GM19025 (cell line): ENCODE measurements at regions not wholly inside any gene's neighbourhood (a gene's known extent, or its start where the extent isn't known, plus 50 kb on each side); places are given as distances from the start of the nearest gene placed in this dataset.
"Not testable (repeated sequence)": the region's sequence is repeated elsewhere in the genome, so short reads cannot be mapped to it uniquely, and the experiment has no call there.

Experiments used
- ATAC-seq: cut with Tn5 transposase; IDR thresholded peaks from one replicate; pipeline ENCODE4 v1.9.1; 2021; ENCODE audit warnings: mild to moderate bottlenecking, low read depth, moderate library complexity; ENCODE audit not compliant: unreplicated experiment

DNA sequence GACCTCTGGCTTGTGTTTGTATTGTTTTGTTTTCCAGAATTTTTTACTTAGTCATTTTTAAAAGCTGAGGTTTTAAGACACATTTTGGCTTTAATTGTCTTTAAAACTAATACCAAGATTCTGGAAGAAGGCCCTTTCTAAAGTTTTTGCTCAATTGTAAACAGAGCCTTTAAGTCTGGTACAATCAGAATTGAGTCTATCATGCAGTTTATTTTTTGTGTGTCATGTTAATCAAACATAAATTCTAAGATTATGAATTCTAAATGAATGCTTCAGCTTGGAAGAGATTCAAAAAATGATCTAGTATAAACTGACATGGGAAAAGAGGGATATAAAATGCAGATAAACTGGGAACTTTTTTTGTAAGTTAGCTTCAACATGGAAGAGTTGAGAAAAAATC, 882.7 kb downstream of the TLE1 start:
- no peak for ATAC-seq

DNA sequence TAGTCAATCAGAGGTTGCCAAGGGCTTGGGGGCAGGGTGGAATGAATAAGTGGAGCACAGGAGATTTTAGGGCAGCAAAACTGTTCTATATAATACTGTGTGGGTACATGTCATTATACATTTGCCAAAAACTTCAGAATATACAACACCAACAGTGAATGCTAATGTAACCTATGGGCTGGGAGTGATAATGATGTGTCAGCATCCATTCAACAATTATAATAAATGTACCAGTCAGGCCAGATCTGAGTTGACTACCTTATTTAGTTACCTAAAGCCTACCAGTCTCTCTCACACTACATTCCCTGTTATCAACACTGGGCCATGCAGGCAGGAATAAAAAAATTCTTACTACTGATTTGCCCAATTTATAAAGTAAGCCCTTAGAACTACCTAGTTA, 884.5 kb downstream of the TLE1 start:
- no peak for ATAC-seq

DNA sequence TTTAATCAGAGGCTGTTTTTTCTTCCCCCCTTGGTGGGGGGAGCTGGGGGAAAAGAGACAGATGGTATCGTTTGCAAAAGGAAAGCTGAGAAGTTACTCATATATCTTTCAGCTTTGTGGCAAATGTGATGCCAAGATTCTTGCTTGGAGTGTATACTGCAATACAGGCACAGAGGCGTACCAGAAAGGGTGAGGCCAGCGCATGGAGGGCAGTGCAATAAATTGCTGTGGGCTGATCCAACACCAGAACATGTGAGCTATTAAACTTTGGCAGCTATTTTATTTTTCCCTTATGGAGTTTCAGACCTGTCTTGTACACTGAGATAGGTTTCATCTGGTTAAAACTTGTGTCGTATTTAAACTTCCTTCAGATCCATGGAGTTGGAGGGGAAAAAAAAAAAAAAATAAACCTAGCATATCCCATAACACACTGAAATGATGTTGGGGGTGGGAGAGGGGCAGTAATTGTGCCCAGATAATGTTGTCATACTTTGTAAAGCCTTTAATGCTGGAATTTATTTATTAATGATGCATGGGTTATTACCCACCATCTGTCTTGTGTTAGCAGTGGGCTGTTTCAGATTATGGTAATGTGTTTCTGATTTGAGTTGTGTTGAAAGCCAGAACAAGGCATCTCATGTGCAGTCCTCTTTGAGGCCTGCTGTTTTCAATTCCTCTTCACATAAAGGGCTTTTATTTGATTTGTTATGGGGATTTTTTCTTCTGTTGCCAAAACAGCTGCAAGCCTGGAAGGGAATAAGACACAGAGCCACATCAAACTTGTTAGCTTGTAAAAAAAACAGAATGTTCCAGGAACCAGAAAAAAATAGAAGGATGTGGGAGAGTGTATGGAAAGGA, 891.3 kb downstream of the TLE1 start:
- ATAC-seq: no peak

DNA sequence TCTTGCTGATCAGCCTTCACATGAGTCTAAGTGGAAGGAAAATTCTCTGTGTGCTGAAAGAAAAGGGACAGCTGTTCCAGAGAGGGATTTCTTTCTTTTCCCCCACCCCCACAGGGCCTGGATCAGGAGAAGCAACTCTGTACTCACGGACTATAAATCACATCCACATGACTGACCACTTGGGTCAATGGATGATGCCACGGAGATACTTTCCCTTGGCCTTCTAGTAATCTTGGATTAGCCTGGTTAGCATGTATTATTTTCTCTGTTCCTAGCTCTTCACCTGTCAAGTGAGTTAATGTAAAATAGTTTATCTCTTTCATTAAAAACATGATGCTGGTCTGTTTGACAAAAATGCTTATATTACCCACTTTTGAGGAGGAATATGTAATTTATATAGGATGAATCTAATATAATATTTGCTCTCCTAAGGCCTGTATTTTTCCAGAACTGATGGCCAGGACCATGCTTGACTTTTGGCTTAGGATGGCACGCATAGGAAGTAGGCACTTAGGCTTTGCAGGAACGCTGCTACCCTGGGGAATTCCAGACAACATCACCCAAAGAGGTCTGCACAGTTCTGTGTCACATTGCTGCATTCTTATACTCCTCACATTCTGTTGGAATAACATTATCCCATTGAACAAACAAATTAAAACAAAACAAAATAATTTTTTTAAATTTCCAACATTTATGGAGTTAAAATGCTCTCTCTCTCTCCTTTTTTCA, 892.1 kb downstream of the TLE1 start:
- ATAC-seq: no peak

DNA sequence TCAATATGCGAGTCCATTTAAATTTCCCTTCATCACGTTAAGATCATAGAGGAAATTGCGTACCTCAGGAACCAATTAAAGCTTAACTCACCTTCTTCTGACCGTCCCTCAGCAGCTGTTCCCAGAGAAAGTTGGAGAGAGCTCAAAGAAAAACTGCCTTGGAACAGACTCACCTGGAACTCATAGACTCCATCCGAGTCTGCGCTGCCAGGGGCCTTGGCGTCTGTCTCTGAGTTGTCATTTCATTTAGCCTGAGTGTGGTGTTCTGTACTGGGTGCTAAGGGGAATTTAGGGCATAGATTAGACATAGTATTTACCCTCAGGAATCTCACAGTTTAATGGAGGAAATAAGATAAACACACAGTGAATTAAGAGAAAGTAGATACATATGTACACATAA, 892.7 kb downstream of the TLE1 start:
- no peak for ATAC-seq

DNA sequence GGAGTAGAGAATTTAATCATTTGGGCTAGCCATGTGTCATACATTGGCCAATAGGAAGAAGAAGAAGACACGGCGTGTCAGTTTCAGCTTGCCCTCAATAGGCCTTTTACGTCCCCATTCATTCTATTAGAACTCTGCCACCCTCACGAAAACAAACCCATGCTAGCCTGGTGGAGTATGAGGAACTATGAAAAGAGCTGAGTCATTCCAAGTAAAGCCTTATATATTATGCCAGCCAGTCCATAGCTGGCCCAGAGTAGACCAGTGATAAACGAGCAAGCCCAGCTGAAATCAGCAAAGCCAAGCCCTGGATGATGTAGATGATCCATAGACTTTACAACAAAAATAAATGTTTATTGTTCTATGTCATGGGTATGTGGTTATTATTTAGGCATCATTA, 895.1 kb downstream of the TLE1 start:
- no peak for ATAC-seq

DNA sequence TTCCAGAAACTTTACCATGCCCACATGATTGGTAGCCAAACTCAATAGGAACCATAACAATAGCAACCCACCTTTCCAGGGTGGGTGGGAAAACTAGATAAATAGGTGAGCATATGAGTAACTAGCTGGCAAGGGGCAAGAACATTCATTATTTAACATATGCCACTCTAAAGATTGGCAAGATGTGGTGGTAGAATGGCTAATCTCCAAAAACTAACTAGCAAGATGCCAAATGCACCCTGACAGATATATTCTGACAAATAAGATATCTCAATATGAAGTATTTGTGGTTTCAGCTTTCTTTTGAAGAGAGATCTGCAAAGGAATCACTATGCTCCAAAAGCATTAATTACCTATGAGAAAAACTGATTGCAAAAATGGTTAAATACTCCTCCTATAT, 895.6 kb downstream of the TLE1 start:
- no peak for ATAC-seq

DNA sequence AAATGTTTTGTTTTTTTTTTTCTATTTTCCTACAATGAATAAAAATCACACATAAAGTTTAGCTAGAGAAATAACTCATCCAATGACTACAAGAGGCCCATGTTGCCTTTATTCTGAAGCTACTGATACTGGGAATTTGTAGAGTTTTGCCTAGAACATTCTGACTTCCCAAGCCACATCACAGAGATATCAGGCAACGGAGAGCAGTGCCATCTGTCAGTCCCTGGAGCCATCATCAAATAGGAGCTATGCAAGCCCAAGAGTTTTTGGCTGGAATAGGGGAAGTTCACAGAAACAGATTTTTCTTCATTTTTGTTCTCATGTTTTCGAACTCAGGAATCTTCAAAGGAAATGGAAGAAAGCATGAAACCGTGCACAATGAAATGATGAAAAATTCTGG, 896.6 kb downstream of the TLE1 start:
- ATAC-seq: no peak

DNA sequence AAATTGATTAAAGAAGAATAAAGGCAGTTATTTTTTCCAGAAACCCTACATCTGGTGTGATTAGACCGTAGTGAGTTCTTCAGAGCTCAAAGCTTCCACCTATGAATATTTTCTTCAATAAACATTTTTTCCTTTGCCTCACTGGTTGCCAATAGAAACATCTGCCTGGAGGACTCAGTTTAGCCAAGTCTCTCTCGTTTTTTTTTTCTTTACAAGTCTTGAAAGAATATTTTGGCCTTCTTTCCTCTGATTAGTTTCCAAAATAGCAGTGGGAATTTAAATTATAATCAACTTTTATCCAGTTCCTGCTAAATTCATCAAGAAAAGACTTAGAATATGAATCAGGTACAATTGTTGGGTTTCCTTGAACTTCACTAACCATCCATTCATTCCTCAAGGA, 897.5 kb downstream of the TLE1 start:
- no peak for ATAC-seq

DNA sequence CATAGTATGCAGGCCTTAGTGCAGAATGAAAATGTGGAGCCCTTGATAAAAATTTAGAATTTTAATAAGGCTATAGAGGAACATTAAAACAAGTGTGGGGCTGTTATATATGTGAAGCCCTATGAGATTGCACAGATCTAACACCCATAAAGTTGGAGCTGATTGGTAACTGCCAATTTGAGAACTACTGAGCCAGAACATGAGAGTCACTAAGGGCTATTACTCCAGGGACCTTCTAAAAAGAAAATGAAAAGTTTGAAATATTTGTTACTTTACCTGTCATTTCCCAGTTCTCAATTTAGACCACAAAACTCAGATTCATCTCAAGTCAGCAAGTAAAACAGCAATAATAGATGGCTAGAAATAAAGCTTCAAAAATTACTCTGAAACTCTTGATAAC, 898.6 kb downstream of the TLE1 start:
- no peak for ATAC-seq

DNA sequence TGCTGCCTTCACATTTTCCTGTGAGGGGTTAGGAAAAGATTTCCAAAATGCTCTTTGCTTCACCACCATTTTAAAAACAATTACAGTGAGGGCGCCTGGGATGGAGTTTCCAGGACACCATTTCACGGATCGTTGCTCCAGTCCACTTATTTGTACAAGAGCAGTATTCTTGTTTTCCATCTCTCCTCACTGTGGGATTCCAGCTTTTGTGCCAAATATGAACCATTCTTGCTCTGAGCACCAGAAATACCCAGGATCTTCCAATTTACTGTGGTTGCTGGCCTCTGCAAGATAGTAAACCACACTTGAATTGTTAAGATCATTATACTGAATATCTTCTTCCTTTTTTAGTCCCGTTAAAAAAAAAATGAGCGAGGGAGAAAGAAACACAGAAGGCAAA, 899.5 kb downstream of the TLE1 start:
- no peak for ATAC-seq

DNA sequence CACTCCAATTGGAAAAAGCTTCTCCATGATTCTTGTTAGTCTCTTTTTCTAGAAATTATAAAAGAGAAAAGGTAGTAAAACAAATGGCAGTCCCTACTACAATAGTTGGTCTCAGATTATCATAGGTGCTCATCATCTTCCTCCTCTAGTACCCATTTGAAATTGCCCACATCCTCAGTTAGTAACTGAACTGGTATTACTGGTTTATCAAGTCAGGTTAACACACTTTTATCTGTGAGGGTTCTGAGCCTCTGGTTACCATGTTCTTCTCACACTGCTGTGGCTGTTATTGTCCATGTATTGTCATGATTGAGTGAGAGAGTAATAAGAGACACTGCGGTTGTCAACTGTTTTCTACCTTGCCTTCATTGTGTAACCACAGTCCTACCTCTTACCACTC, 901.7 kb downstream of the TLE1 start:
- no peak for ATAC-seq

DNA sequence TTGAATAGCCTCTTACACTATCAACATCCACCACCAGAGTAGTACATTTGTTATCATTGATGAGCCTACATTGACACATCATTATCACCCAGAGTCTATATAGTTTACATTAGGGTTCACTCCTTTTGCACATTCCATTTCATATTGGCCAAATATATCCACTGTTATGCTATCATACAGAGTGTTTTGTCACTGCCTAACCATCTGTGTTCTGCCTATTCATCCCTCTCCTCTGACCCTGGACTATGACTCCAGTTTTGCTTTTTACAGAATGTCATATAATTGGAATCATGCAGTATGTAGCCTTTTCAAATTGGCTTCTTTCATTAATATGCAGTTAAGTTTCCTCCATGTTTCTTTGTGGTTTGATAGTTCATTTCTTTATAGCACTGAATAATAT, 904.7 kb downstream of the TLE1 start:
- ATAC-seq: no peak

DNA sequence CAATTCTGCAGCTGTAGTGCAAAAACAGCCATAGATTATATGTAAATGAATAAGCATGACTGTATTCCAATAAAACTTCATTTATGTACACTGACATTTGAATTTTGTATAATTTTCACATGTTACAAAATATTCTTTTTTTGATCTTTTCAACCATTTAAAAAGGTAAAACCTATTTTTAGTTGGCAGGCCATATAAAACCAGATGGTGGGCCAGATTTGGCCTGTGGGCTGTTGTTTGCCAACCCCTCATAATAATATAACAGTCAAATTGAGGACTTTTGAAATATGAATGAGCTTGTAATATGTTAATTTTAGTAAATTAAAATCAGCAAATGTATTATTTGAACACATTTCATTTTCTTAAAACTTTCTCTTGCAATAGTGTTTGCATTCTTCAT, 913.4 kb downstream of the TLE1 start:
- ATAC-seq: no peak

DNA sequence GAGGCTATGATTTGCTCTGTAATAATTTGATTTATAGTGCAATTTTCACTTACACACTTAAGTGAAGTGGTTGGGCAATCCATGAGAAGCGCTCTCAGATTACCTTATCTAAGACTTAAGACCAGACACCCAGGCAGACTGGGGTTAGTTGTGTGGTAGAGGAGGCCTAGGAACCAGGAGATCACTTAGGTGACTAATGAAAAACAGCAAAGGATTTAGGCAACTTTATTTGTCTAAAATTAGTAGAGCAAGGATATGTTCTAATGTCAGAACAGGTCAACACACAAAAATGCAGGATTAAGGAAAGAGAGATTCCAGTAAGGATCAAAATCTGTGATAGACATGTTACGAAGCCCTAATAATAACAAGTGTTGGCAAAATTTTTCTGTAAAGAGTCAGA, 913.8 kb downstream of the TLE1 start:
- ATAC-seq: no peak

DNA sequence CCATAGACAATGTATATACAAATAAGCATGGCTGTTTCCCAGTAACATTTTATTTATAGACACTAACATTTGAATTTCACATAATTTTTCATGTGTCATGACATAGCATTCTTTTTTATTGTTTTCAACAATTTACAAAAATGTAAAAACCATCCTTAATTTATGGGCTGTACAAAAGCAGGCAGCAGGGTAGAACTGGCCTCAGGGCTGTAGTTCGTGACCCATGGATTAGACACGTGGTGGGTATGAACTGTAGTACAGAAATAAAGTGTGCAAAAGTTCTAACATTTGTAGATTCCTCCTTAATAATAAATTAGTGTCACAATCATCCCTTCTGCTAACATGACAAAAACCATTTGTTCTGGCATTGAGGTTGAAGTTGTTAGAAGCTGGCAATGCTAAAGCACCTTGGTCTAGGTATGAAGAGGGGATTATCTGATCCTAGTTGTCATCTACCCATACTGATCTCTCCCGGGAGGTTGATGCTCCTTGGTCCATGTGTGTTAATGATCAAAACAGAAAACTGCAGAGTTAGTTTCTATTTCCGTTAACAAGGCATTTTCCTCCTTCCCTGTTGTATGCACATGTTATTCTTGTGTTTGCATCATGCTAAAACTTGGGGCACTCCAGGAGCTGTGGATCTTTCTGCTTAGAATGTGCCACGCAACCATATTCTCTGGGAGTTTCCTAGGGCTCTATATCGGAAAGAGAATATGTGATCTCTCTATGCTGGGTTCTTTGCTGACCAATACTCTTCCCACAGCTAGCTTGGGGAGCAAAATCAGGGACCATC, 917.6 kb downstream of the TLE1 start:
- ATAC-seq: no peak

DNA sequence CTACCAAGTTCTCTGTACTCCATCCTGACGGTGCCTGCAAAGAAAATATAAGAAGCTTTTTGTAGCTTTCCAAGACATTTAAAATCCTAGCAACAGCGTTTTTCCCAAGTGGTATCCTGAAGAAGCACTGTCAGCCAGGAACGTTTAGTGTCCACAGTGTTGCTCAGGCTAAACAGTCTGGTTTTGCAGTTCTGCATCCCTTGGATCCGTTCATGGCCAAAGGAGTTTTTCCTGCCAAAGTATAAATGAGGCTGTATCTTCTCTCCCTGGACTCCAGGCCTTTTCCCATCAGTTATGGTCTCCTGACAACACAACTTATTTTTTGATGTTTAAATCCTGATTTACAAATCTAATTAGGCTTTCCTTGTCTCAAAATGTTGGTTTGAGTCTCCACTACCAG, 925.8 kb downstream of the TLE1 start:
- ATAC-seq: no peak

DNA sequence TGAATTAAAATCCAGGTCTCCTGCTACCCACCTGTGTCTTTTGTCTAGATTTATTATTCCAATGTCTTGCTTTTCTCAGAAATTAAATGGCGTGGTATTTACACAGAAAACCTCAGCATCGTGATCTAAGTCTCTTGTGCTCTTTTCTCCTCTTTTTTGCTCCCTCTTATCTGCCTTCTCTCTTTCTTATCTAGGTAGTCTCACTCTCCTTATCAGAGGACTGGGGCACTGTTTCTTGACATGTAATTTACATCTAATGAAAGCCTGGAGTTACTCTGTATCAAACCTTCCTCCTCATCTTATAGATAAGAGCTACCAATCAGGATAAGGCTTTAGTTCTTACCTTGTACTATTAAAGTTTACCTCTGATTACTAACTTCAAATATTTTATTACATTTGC, 933.8 kb downstream of the TLE1 start:
- no peak for ATAC-seq

DNA sequence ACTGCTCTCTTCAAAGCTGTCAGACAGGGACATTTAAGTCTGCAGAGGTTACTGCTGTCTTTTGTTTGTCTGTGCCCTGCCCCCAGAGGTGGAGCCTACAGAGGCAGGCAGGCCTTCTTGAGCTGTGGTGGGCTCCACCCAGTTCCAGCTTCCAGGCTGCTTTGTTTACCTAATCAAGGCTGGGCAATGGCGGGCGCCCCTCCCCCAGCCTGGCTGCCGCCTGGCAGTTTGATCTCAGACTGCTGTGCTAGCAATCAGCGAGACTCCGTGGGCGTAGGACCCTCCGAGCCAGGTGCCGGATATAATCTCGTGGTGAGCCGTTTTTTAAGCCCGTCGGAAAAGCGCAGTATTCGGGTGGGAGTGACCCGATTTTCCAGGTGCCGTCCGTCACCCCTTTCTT, 942.3 kb downstream of the TLE1 start:
- not testable (repeated sequence) for ATAC-seq

DNA sequence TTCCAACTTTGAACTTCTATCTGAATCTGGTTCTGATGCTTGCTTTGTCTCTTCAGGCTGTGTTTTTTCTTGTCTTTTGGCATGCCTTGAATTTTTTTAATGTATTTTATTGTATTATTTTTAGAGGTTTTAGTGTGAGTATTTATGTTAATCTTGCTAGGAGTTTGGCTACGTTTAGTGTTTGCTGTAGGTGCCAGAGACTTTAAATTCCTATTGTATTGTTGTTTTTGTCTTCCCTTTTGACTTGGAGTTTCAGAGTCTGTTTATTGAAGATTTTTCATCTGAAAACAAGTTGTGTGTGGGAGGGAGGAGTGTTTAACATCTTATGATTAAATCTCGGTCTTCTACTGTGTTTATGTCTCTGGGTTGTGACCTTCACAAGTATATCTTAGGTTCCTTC, 956.8 kb downstream of the TLE1 start:
- no peak for ATAC-seq

DNA sequence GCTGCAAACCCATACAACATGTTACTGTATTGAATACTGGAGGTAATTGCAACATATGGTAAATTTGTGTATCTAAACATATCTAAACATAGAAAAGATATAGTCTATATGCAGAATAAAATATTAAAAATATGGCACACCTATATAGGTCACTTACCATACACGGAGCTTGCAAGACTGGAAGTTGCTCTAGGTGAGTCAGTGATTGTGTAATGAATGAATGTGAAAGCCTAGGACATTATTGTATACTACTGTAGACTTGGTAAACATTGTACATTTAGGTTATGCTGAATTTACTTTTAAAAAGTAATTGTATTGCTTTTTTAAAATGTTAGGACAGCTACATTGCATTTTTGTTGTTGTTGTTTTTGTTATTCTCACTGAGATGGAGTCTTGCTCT, 968.8 kb downstream of the TLE1 start:
- ATAC-seq: no peak
